ENCODE measurements at regions not wholly inside any gene's neighbourhood (a gene's known extent, or its start where the extent isn't known, plus 50 kb on each side); places are given as distances from the start of the nearest gene placed in this dataset.

- no peak for TF ChIP-seq YY1 (IDR thresholded peaks at IDR 0.05; ENCODE audit: low read depth)
These were observed 97.4 kb upstream of the ATF7IP start for GRCh38 chr12:14268120-14268515.

- TF ChIP-seq RAD21 (IDR thresholded peaks at IDR 0.05; ENCODE audit: low read depth) (no peak), ZBTB7A (IDR thresholded peaks at IDR 0.05; ENCODE audit: low read depth) (no peak), TEAD4 (IDR thresholded peaks at IDR 0.05) (no peak), YY1 (IDR thresholded peaks at IDR 0.05; ENCODE audit: low read depth) (no peak), EGR1 (IDR thresholded peaks at IDR 0.05) (no peak), FOXM1 (IDR thresholded peaks at IDR 0.05; ENCODE audit: borderline replicate concordance, low read depth) (no peak), CREB1 (IDR thresholded peaks at IDR 0.05; ENCODE audit: low read depth) (no peak)
- TF ChIP-seq, protein P1, sequence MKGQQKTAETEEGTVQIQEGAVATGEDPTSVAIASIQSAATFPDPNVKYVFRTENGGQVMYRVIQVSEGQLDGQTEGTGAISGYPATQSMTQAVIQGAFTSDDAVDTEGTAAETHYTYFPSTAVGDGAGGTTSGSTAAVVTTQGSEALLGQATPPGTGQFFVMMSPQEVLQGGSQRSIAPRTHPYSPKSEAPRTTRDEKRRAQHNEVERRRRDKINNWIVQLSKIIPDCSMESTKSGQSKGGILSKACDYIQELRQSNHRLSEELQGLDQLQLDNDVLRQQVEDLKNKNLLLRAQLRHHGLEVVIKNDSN (IDR thresholded peaks at IDR 0.05): no peak
- TF ChIP-seq, protein P2, sequence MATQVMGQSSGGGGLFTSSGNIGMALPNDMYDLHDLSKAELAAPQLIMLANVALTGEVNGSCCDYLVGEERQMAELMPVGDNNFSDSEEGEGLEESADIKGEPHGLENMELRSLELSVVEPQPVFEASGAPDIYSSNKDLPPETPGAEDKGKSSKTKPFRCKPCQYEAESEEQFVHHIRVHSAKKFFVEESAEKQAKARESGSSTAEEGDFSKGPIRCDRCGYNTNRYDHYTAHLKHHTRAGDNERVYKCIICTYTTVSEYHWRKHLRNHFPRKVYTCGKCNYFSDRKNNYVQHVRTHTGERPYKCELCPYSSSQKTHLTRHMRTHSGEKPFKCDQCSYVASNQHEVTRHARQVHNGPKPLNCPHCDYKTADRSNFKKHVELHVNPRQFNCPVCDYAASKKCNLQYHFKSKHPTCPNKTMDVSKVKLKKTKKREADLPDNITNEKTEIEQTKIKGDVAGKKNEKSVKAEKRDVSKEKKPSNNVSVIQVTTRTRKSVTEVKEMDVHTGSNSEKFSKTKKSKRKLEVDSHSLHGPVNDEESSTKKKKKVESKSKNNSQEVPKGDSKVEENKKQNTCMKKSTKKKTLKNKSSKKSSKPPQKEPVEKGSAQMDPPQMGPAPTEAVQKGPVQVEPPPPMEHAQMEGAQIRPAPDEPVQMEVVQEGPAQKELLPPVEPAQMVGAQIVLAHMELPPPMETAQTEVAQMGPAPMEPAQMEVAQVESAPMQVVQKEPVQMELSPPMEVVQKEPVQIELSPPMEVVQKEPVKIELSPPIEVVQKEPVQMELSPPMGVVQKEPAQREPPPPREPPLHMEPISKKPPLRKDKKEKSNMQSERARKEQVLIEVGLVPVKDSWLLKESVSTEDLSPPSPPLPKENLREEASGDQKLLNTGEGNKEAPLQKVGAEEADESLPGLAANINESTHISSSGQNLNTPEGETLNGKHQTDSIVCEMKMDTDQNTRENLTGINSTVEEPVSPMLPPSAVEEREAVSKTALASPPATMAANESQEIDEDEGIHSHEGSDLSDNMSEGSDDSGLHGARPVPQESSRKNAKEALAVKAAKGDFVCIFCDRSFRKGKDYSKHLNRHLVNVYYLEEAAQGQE (IDR thresholded peaks at IDR 0.05; ENCODE audit: low read depth): no peak
These were observed 95.1 kb upstream of the ATF7IP start for GRCh38 chr12:14270392-14270791.

DNA sequence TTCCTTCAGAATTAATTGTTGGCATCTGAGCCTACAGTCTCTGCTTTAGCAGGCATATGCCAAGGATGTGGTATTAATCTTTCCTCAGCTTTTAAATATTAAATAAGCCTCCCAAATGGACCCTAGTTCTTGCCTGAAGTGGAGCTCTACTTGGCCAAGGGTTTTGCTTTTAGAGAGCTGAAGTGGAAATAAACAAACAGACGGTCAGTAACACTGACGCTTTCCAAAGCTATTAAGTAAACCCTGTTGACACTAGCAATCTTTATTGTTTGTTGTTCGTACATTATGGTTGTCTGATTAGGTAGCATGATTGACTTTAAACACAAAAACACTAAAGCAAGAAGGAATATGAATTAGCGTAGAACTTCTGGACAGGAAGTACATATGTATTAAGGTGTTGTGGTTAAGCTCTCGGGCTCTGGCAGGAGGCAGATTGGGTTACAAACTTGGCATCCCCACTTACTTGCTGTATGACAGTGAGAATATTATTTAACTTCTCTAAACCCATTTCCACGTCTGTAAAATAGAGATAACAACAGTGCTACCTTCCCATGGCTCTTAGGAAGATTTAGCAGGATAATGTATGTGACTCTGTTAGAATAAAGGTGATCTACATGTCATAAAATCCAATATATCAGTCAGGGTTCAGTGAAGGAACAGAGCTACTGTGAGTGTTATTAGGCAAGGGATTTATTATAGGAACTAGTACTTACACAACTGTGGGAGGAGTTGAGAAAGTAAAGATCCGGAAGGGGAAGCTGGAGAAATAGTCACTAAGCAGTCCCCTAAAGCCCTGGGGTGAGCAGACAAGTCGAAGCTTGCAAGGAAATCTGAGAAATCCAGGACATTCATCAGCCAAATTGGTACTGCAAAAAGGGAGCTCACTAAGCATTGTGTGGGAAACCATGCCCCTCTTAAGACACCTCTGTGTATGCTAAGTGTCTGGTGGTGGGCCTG is 92.2 kb upstream of the ATF7IP start:
- no peak; the same call in 1 of the 2 replicates for TF ChIP-seq CEBPB (IDR thresholded peaks at IDR 0.05)
- no peak for TF ChIP-seq RAD21 (IDR thresholded peaks at IDR 0.05; ENCODE audit: low read depth)
- no peak for TF ChIP-seq EP300 (IDR thresholded peaks at IDR 0.05; ENCODE audit: borderline replicate concordance)
- TF ChIP-seq YY1 (IDR thresholded peaks at IDR 0.05; ENCODE audit: low read depth): no peak
- TF ChIP-seq, protein P2 (IDR thresholded peaks at IDR 0.05; ENCODE audit: low read depth): no peak
- TF ChIP-seq ZBTB7A (IDR thresholded peaks at IDR 0.05; ENCODE audit: low read depth): no peak
- TF ChIP-seq CREB1 (IDR thresholded peaks at IDR 0.05; ENCODE audit: low read depth): no peak
- no peak for TF ChIP-seq TEAD4 (IDR thresholded peaks at IDR 0.05)
- no peak for TF ChIP-seq EGR1 (IDR thresholded peaks at IDR 0.05)
- TF ChIP-seq, protein P1 (IDR thresholded peaks at IDR 0.05): no peak
- TF ChIP-seq MAX (IDR thresholded peaks at IDR 0.05): no peak
- TF ChIP-seq TCF12 (IDR thresholded peaks at IDR 0.05; ENCODE audit: low read depth): no peak
- TF ChIP-seq NFIC (IDR thresholded peaks at IDR 0.05): no peak; the same call in 1 of the 2 replicates

- TF ChIP-seq EGR1 (IDR thresholded peaks at IDR 0.05): no peak
- TF ChIP-seq TAF1 (IDR thresholded peaks at IDR 0.05; ENCODE audit: low read depth): no peak
- TF ChIP-seq, protein P2 (IDR thresholded peaks at IDR 0.05; ENCODE audit: low read depth): no peak
- TF ChIP-seq TEAD4 (IDR thresholded peaks at IDR 0.05): no peak
- no peak for TF ChIP-seq MAX (IDR thresholded peaks at IDR 0.05)
- TF ChIP-seq NFIC (IDR thresholded peaks at IDR 0.05): no peak
- no peak for TF ChIP-seq FOXM1 (IDR thresholded peaks at IDR 0.05; ENCODE audit: borderline replicate concordance, low read depth)
- TF ChIP-seq ZBTB7A (IDR thresholded peaks at IDR 0.05; ENCODE audit: low read depth): no peak
- TF ChIP-seq RAD21 (IDR thresholded peaks at IDR 0.05; ENCODE audit: low read depth): no peak
These were observed 91.6 kb upstream of the ATF7IP start for GRCh38 chr12:14273913-14274311.

Data from Ishikawa (cell line).